Stimulated activated naive CD8-positive, alpha-beta T cell treated with anti-CD3 and anti-CD28 coated beads, Interleukin-15, amount 100 ng/mL, for 72 hours (primary cell): ENCODE measurements at regions not wholly inside any gene's neighbourhood (a gene's known extent, or its start where the extent isn't known, plus 50 kb on each side); places are given as distances from the start of the nearest gene placed in this dataset.

ENCODE experiments used
- ATAC-seq: fragments of 150-1000 bp; cut with Tn5 transposase; 2 replicates; pipeline ENCODE4 v1.10.0; 2021; ENCODE audit warnings: mild to moderate bottlenecking, moderate library complexity
- DNase-seq, 2 donors: peaks; one replicate each; pipeline ENCODE4 v3.0.0; 2021 to 2022
- H3K27ac Mint-ChIP-seq, 2 donors: one replicate each; pipeline ENCODE4 v1.8.0; 2022; ENCODE audit warnings: mild to moderate bottlenecking in 2 of 2, mixed read lengths in 2 of 2, moderate library complexity in 2 of 2
- H3K27me3 Mint-ChIP-seq: one replicate; pipeline ENCODE4 v1.8.0; 2022; ENCODE audit warnings: mixed read lengths
- H3K4me1 Mint-ChIP-seq: one replicate; pipeline ENCODE4 v1.8.0; 2022; ENCODE audit warnings: mild to moderate bottlenecking, mixed read lengths
- H3K4me3 Mint-ChIP-seq, 2 donors: one replicate each; pipeline ENCODE4 v1.8.0; 2022; ENCODE audit warnings: mild to moderate bottlenecking in 2 of 2, mixed read lengths in 2 of 2, moderate library complexity in 1 of 2
- H3K9me3 Mint-ChIP-seq, 2 donors: one replicate each; pipeline ENCODE4 v1.8.0; 2022; ENCODE audit warnings: mixed read lengths in 2 of 2

DNA sequence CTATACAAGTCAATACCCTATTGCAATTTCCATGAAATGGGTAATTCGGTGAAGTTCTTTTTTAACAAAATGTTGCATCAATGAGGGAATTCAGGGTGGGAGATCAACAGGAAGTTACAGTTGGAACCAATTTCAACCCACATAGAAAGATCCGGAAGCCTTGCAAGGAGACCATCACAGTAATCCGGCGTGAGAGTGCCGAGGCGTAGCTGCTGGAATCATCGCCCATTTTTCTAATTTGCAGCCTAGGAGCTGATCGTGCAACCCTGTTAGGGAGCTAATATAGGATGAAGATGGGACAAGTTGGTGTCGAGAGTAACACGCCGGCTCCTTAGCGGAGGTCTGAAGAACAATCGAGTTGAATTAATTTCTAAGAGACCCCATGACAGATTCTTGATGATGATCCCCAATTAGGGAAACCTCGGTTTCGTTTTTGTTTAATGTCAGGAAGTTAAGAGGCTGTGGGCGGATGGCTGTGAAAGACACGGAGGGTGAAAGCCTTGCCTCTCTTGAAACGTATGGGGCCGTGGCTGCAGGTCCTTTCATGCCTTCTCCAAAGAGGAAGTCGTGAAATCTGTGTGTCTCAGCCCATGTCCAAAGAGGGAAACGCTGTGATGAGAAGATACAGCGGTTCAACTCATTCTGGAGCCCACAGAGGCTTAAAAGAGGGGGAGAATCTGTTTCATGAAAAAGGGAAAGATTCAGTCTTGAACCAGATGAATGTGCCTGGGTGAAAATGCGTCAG, 51.2 kb upstream of the CARD11 start:
- H3K27ac Mint-ChIP-seq = peak overlapping the region; percentile 98
- H3K9me3 Mint-ChIP-seq = peaks cover 0 to 8% of the 10 kb centered on the region in 2 donors
- H3K4me1 Mint-ChIP-seq = peaks cover 69% of the 10 kb centered on the region
- peak overlapping the region; percentile 82 to 84 for H3K4me3 Mint-ChIP-seq
- ATAC-seq (peak; percentile 44), DNase-seq (peak in 1 of 2 donors; percentile 48)
- no peaks in the 10 kb centered on the region for H3K27me3 Mint-ChIP-seq

- Mint-ChIP-seq H3K9me3 (peaks cover 0 to 8% of the 10 kb centered on the region in 2 donors), H3K4me1 (peaks cover 64% of the 10 kb centered on the region), H3K4me3 (no peak overlapping the region), H3K27ac (no peak overlapping the region), H3K27me3 (no peaks in the 10 kb centered on the region)
- DNase-seq (no peak), ATAC-seq (no peak)
Measured at GRCh38 chr7:3097734-3098133, 54.1 kb upstream of the CARD11 start.

DNA sequence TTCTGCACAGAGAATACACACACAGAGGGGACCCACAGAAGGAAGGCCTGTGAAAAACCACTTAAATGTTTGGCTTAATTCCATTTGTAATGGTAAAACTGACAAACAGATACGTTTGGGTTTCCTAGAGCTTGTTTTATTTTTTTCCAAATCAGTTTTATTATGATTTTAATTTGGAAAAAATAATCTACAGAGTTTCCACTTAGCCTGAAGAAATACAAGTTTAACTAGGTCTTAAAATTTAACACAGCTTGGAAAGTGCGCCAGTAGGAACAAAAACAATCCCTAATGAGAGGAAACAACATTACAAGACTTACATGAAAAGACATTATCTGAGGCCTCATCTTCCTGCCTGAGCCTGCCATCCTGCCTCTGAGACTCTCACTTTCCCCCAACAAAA, 58.5 kb upstream of the CARD11 start:
- peaks cover 63% of the 10 kb centered on the region for H3K4me1 Mint-ChIP-seq
- H3K27ac Mint-ChIP-seq = peak overlapping the region in 1 of 2 donors; percentile 86
- H3K4me3 Mint-ChIP-seq = peak overlapping the region in 1 of 2 donors; percentile 47
- DNase-seq (no peak), ATAC-seq (no peak)
- no peaks in the 10 kb centered on the region for H3K27me3 Mint-ChIP-seq
- H3K9me3 Mint-ChIP-seq = peaks cover 9 to 14% of the 10 kb centered on the region in 2 donors

DNA sequence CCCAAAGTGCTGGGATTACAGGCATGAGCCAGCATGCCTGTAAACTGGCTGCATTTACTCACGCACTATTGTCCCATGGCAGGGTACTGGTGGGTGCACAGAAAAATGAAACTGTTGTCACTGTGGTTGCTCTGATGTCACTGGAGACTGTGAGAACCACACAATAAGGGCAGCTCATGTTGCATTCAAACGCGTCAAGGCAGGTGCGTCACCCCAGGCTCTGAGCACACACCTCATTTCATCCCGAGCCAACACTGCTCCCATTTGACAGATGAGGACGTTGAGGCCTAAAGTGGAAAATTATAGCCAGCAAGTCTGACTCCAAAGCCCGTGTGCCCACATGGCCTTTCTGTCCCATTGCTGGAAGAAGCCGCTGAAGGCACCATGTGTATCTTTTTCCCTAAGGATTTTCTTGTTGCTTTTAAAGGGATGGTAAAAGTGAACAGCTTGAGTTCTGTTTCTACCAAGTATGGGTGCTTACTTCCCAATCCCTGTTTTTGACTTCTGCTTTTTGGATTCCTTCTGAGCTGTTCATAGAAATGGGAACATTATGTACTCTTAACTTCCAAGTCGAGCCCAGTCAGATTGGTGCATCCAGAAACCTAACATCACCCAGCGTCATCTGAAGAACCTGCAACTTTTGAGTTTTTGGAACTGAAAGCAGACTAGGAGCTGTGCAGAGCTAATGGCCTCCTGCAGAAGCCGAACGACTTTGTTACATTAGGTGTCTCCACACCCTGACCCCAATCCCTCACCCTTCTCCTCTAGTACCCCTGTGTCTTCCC, 60.1 kb upstream of the CARD11 start:
- H3K4me3 Mint-ChIP-seq = peak overlapping the region in 1 of 2 donors; percentile 70
- peaks cover 79% of the 10 kb centered on the region for H3K4me1 Mint-ChIP-seq
- H3K27me3 Mint-ChIP-seq = no peaks in the 10 kb centered on the region
- peaks cover 9 to 10% of the 10 kb centered on the region in 2 donors for H3K9me3 Mint-ChIP-seq
- no peak overlapping the region for H3K27ac Mint-ChIP-seq
- ATAC-seq (peak; percentile 74), DNase-seq (peak in 1 of 2 donors; percentile 72)

GRCh38 chr7:3105856-3106255, 62.2 kb upstream of the CARD11 start:
- peak overlapping the region; percentile 54 to 58 for H3K4me3 Mint-ChIP-seq
- ATAC-seq (no peak), DNase-seq (no peak)
- peak overlapping the region in 1 of 2 donors; percentile 93 for H3K27ac Mint-ChIP-seq
- peaks cover 9 to 10% of the 10 kb centered on the region in 2 donors for H3K9me3 Mint-ChIP-seq
- H3K4me1 Mint-ChIP-seq = peaks cover 93% of the 10 kb centered on the region
- no peaks in the 10 kb centered on the region for H3K27me3 Mint-ChIP-seq

GRCh38 chr7:3106361-3106826, 62.7 kb upstream of the CARD11 start:
- Mint-ChIP-seq H3K4me1 (peaks cover 92% of the 10 kb centered on the region), H3K27me3 (no peaks in the 10 kb centered on the region), H3K27ac (peak overlapping the region in 1 of 2 donors; percentile 93), H3K9me3 (peaks cover 9 to 10% of the 10 kb centered on the region in 2 donors), H3K4me3 (peak overlapping the region; percentile 54 to 58)
- ATAC-seq = peak; percentile 94
- peak; percentile 49 to 82 for DNase-seq

GRCh38 chr7:3107228-3107763, 63.6 kb upstream of the CARD11 start:
- H3K9me3 Mint-ChIP-seq = peaks cover 9 to 10% of the 10 kb centered on the region in 2 donors
- H3K27ac Mint-ChIP-seq = no peak overlapping the region
- no peak for ATAC-seq
- DNase-seq = no peak
- H3K4me3 Mint-ChIP-seq = peak overlapping the region in 1 of 2 donors; percentile 27
- peaks cover 89% of the 10 kb centered on the region for H3K4me1 Mint-ChIP-seq
- H3K27me3 Mint-ChIP-seq = no peaks in the 10 kb centered on the region

DNA sequence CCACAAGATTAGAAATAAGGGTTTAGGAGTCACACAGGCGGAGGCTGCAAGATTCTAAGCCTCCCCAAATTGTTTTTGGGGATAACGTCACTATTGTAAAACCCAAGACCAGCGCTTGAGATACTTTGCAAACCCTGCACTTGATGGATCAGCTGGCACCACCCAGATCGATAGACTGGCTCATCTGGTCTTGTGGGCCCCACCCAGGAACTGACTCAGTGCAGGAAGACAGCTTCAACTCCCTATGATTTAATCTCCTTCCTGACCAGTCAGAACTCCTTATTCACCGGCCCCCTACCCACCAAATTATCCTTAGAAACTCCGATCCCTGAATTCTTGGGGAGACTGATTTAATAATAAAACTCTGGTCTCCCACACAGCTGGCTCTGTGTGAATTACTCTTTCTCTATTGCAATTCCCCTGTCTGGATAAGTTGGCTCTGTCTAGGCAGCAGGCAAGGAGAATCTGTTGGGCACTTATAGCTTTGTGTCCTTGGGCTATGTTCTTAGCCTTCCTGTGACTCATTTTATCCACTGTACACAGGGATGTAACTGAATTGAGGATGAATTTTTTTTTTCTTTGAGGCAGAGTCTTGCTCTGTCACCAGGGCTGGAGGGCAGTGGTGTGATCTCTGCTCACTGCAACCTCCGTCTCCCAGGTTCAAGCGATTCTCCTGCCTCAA, 64.4 kb upstream of the CARD11 start:
- H3K9me3 Mint-ChIP-seq = peaks cover 14 to 15% of the 10 kb centered on the region in 2 donors
- peak overlapping the region; percentile 27 to 32 for H3K4me3 Mint-ChIP-seq
- no peaks in the 10 kb centered on the region for H3K27me3 Mint-ChIP-seq
- ATAC-seq (no peak), DNase-seq (no peak)
- peaks cover 90% of the 10 kb centered on the region for H3K4me1 Mint-ChIP-seq
- peak overlapping the region; percentile 42 to 72 for H3K27ac Mint-ChIP-seq

DNA sequence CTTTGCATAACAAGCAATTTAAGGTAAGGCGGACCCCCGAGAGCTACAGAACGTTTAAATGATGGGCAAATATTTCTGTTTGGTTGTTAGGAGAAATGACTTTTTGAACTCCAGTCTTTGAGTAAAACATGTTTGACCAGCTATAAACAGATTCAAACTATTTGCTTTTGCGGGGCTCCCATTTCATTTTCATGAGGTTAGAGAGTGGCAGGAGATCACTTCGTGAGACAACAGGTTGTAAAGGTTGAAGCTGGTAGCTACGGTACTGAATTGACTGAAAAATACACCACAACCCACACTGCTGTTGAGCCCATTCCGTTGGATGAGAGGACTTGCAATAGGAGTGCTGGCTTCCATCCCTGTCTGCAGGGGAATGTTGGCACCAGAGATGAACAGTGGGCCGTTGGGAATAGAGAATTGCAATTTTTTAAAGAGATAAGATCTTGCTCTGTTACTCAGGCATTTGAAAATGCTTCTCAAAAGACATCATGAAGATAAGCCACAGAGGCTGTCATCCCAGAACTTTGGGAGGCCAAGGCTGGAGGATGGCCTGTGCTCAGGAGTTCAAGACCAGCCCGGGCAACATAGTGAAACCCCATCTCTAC, 65.7 kb upstream of the CARD11 start:
- Mint-ChIP-seq H3K4me3 (no peak overlapping the region), H3K4me1 (peaks cover 83% of the 10 kb centered on the region), H3K27me3 (no peaks in the 10 kb centered on the region), H3K9me3 (peaks cover 23 to 27% of the 10 kb centered on the region in 2 donors), H3K27ac (no peak overlapping the region)
- DNase-seq (no peak), ATAC-seq (no peak)

- Mint-ChIP-seq H3K9me3 (peaks cover 18 to 28% of the 10 kb centered on the region in 2 donors), H3K4me3 (peak overlapping the region; percentile 48 to 62), H3K27ac (peak overlapping the region; percentile 74 to 81), H3K4me1 (peaks cover 68% of the 10 kb centered on the region), H3K27me3 (peaks cover 14% of the 10 kb centered on the region)
- DNase-seq (peak in 1 of 2 donors; percentile 80), ATAC-seq (peak; percentile 95)
Measured at GRCh38 chr7:3112479-3113134, 68.9 kb upstream of the CARD11 start.

DNA sequence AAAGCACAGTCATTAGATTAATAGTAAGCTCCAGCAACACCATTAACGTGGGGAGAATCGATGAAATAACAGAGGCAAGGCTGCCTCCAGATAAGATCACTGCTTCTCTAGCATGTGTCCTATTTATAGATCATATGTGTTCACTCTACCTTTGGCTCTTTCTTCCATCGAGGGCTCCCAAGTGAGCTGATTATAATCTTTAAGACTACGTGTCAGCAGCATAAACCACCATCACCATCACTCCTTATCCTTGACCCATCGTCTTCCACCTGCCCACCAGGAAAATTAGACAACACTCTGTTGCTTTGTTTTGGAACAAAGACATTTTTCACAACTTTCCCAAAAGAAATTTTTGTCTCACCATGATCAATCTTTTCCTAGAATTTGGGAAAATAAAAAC, 71.2 kb upstream of the CARD11 start:
- Mint-ChIP-seq H3K4me1 (peaks cover 50% of the 10 kb centered on the region), H3K27ac (no peak overlapping the region), H3K27me3 (peaks cover 18% of the 10 kb centered on the region), H3K9me3 (peaks cover 20 to 31% of the 10 kb centered on the region in 2 donors), H3K4me3 (no peak overlapping the region)
- no peak for DNase-seq
- ATAC-seq = no peak

DNA sequence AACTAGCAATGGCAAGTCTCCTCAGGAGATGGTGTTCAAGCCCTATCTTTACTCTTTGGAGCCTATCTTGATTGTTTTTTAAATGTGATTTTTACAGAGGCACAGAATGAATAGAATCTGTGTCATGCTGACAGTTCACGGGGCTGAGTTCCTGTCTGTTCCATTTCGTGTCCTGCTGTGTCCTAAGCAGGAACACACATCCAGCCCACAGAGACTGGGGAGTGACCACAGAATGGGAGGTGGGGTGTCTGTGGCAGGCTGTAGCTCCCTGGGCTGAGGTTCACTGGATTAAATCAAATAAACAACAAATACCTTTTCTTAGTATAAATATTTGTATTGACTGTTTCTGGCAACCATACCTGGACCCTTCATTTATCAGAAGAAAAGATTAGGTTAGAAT, 73.4 kb upstream of the CARD11 start:
- peaks cover 37% of the 10 kb centered on the region for H3K4me1 Mint-ChIP-seq
- DNase-seq (no peak), ATAC-seq (no peak)
- H3K27me3 Mint-ChIP-seq = peaks cover 18% of the 10 kb centered on the region
- peak overlapping the region in 1 of 2 donors; percentile 67 for H3K4me3 Mint-ChIP-seq
- H3K27ac Mint-ChIP-seq = peak overlapping the region in 1 of 2 donors; percentile 88
- H3K9me3 Mint-ChIP-seq = peaks cover 32 to 46% of the 10 kb centered on the region in 2 donors

- H3K4me1 Mint-ChIP-seq = peaks cover 31% of the 10 kb centered on the region
- H3K4me3 Mint-ChIP-seq = peak overlapping the region; percentile 41 to 67
Measured at GRCh38 chr7:3117488-3118231, 74.0 kb upstream of the CARD11 start.

More at GRCh38 chr7:3117488-3118231, 74.0 kb upstream of the CARD11 start:
- H3K27me3 Mint-ChIP-seq = peaks cover 18% of the 10 kb centered on the region
- peaks cover 33 to 50% of the 10 kb centered on the region in 2 donors for H3K9me3 Mint-ChIP-seq
- DNase-seq (no peak), ATAC-seq (peak; percentile 49)
- peak overlapping the region; percentile 23 to 88 for H3K27ac Mint-ChIP-seq
